HG03196 (cell line): ENCODE measurements at regions not wholly inside any gene's neighbourhood (a gene's known extent, or its start where the extent isn't known, plus 50 kb on each side); places are given as distances from the start of the nearest gene placed in this dataset.

Experiments
- ATAC-seq: cut with Tn5 transposase; IDR thresholded peaks from one replicate; pipeline ENCODE4 v1.9.1; 2021; ENCODE audit not compliant: unreplicated experiment

DNA sequence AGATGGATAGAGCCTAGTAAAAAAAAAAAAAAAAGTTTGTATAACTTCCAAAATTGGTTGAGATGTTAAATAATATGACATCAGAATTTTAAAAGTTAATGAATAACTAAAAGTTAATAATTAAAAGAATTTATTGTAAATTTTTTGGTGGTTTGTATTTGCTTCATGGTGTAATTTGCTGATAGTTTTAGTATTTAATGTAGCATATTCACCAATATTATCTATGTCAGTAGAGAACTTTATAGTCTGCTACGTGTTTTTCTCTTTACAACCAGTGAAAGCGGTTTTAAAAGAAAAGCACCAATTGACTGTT, 51.8 kb upstream of the STEAP4 start:
- ATAC-seq = no peak

DNA sequence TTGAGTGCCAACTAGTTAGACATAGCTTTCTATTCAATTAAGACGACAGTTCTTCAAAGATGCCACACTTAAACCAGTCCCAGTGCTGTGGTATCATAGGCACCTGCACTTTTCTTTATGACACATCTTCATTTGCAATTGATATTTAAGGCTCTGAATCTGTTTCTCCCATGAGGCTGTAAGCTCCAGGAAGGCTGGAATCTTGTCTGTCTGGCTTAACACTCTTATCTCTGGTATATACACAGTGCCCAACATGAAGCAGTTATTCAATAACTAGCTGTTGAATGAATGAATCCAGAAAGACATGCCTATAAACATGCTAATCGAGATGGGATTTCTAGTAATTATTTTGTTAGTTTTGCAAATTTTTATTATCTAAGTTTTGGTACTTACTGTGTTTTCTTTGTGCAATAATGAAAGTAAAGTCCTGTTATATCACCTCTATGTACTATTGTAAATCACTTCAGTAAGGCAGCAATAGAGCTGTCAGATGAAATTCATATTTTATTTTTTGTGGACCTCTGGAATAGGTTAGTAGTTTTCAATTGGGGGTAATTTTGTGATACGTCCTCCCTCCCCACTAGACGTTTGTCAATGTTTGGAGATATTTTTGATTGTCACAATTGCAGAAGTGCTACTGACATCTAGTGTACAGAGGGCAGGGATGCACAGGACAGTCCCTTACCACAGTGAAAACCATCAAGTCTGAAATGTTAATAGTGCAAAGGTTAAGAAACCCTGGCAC, 51.3 kb upstream of the STEAP4 start:
- ATAC-seq = peak; percentile 73

DNA sequence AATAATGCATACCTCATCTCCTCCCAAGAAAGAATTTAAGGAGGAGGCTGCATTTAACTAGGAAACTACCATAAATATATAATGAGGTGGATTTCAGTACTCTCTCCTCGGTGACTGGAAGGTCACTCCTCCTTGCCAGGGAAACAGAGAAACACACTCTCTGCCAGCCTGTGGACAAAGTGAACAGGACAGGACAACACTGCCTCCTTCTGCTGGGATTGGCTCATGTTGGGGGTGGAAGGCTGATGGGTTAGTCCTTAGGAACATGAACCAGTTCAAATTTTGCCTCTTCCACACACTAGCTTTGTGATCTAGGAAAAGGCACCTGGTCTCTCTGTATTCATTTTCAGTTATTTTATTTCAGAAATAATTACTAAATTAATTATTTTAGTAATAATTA, 50.6 kb upstream of the STEAP4 start:
- ATAC-seq = no peak
